Effector CD8-positive, alpha-beta T cell (primary cell): ENCODE measurements at regions not wholly inside any gene's neighbourhood (a gene's known extent, or its start where the extent isn't known, plus 50 kb on each side); places are given as distances from the start of the nearest gene placed in this dataset.

ENCODE experiments used
- DNase-seq: peaks from one replicate; lab custom pipeline; 2025; lab: John Stamatoyannopoulos, UW

DNA sequence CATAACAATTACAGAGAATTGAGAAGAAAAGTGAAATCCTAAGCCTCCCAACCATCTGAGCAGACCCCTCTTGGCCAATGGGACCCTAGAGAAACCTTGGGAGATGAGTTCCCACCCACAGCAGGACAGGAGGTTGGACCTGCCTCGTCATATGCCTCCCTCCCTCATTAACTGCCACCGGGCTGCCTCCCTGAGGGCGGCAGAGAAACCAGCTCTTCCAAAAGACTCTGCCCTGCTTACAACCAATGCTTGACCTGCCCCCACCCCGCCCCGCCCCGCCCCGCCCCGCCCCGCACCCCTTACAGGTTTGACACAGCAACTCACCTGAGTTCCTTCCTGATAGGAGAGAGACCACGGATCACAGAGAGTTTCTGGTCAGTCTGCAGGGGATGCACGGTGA lies 86.1 kb downstream of the ADRA2C start:
- DNase-seq = no peak

DNA sequence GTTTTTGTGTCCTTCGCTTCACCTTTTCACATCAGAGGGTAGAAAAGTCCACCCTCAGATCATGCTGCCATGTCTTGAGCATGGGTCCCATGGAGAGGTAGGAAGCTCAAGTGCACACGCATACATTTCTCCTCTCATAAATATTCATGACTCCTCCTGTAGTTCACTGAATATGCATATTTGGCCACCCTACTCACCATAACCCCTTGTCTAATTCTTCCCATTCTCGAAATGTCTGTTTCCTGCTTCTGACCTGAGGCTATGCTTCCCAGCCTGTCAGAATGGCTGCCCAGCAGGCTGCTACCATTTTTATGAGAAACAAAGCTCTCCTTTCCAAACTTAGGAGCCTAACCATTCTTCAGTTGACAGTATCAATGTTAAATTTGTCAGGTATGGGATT lies 86.5 kb downstream of the ADRA2C start:
- no peak for DNase-seq

DNA sequence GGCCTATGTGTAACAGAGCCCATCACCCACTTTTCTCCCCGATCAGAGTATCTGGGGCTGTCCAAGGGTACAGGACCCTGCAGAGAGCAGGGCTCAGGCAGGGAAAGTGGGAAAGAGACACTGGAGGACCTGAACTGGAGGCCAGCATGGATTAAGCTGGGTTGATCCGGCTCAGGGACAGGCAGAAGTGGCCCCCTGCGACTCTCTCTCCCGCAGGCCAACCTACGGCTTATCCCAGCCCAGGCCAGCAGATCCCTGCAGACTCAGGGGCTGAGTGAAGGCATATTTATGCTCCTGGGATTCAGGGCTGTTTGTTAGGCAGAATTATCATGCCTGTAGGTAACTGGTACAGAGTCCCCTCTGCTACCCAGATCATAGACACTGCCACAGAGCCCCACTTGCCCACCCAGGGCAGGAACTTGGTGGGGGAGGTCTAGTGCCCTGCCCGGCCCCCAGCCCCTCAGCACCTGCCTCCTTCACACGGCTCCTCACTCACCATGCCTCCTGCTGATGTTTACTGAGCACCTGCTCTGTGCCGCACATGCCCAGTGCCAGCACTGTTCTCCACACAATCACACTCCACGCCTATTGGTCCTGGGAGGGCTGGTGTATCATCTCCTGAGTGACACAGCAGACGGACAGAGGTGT lies 87.3 kb downstream of the ADRA2C start:
- no peak for DNase-seq

- DNase-seq = no peak
These were observed 88.5 kb downstream of the ADRA2C start for GRCh38 chr4:3854661-3855060.

DNA sequence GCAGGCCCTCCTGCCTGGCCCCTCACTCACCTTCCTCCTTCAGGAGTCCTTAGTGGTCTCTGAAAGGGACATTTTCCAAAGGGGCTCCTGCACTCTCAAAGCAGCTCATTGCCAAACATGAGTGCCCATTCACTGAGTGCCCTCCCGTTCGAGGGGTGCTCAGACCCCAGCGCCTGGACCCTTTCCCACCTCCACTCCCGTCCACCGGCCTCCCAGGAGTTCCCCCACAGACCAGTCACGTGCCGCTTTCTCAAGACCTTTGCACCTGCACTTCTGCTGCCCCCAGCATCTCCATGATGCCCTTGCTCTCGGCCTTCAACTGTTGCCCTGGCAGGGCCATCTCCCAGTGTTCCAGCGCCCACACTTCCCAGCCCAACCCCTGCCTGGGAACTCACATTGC lies 89.5 kb downstream of the ADRA2C start:
- no peak for DNase-seq

DNA sequence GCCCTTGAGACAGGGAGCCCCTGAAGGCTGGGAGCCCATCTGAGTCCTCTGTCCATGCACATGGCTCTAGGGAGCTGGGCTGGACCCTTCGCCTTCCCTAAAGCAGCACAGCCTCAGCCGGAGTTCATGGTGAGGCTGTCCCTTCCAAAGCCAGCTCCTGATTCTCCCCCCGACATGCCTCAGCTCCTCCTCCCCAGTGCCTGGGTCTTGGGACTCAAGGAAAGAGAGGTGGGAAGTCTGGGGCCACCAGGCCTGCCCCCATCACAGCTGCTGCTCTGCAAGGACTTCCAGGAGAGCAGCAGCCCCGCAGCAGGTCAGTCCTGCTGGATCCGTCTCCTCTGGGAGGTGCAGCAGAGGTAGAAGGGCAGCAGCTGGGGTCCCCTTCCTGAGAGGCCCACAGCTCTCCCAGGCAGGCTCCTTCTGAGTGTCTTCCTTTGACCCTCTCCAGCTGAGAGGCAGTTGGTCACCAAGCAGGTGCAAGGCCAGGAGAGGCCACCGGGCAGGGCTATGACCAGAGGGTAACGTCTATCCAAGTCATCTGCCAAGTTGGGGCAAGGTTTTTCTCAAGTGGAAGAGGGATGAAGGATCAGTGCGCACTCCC lies 90.5 kb downstream of the ADRA2C start:
- no peak for DNase-seq

DNA sequence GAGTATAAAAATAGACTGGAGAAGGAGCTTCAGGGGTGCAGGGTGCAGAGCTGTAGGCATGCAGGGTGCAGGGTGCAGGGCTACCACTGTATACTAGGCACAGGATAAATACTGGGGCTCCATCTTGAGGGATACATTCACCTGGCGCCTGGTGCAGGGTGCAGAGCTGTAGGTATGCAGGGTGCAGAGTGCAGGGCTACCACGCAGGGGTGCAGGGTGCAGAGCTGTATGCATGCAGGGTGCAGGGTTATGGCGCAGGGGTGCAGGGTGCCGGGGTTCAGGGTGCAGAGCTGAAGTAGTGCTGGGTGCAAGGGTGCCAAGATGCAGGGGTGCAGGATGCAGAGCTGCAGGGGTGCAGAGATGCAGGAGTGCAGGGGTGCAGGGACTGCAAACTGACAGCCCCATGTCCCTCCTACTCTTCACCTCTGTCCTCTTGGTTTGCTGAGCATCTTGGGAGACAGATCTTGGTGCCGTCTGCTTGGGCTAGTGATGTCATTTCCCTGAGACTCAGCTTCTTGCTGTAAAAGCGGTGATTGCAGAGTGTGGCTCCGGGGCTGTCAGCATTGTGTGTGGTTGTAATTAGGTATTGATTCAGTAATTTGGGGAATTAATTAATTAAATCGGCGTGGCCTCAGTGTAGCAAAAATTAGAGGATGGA lies 91.2 kb downstream of the ADRA2C start:
- DNase-seq = no peak

DNA sequence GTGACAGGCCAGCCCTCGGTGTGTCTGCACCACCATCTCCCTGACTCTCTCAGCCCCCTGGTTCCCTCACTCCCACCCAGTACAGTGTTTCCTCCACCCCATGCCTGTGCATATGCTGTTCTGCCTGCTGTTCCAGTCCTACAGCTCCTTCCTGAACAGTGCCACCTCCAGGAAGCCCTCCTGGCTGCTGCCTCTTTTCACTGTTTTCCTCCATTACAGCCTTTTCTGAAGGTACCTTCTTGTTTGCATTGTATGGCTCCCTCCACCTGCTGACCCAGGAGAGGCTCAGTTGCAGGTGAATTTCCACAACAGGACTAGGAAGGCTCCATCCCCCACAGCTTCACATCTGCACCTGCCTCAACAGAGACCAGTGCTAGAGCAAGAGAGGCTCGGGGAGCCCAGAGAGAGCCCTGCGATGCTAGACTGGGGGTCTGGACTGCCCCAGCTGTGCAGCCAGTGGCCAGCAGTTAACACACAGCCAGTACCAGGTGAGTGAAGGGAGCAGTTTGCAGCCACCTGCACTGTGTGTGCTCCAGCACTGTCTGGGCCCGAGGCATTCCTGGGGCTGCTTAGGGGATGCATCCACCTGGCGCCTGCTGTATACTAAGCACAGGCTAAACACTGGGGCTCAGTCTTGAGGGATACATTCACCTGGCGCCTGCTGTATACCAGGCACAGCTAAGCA lies 92.0 kb downstream of the ADRA2C start:
- DNase-seq = no peak

GRCh38 chr4:3858765-3859388 lies 92.7 kb downstream of the ADRA2C start:
- no peak for DNase-seq

DNA sequence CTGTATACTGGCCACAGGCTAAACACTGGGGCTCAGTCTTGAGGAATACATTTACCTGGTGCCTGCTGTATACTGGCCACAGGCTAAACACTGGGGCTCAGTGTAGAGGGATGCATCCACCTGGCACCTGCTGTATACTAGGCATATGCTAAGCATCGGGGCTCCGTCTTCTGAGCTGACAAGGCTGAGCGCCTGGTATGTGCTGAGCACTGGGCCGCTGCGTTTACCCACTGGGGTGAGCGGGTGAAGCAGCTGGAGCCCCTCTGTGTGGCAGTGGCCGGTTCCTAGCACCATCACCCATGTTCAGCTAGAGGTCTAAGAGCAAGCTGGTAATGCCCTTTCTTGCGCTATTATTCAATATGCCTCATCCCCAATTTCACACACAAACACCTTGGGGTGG lies 93.4 kb downstream of the ADRA2C start:
- DNase-seq = no peak

DNA sequence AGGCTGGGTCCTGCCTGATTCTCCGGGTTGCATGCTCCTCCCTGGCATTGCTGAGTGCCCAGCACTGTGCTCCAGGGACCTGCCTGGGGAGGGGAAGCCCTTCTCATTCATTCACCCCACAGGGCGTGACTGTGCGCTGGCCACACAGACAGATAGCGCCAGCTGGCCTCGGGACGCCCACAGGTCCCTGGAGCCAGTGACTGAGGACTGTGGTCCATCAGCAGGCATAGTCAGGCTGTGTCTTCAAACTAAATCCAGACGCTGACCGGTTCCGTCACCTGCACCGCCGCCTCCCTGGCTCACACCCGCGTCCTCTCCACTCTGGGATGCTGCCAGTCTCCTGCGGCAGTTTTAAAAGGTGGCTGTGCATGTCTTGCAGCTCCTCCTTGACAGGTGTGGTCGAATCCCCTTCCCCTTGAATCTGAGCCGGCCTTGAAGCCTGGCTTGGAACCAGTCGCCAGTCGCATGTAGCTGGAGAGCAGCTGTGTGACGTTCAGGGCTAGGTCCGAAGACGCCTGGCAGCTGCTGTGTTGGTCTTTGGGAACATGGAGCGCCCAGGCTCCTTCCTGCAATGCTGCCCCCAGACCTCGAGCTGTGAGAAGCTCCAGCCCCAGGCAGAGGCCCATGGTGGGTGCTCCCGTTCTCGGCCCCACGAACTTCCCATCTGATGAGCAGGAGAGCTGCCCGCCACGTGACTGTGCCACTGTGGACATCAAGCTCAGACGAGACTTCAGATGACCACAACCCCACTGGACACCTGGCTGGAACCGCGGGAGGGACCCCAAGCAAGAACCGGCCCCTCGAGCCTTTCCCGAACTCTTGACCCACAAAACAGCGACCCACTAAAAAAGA lies 94.1 kb downstream of the ADRA2C start:
- DNase-seq = no peak

- no peak for DNase-seq
These were observed 94.9 kb downstream of the ADRA2C start for GRCh38 chr4:3860913-3861636.

DNA sequence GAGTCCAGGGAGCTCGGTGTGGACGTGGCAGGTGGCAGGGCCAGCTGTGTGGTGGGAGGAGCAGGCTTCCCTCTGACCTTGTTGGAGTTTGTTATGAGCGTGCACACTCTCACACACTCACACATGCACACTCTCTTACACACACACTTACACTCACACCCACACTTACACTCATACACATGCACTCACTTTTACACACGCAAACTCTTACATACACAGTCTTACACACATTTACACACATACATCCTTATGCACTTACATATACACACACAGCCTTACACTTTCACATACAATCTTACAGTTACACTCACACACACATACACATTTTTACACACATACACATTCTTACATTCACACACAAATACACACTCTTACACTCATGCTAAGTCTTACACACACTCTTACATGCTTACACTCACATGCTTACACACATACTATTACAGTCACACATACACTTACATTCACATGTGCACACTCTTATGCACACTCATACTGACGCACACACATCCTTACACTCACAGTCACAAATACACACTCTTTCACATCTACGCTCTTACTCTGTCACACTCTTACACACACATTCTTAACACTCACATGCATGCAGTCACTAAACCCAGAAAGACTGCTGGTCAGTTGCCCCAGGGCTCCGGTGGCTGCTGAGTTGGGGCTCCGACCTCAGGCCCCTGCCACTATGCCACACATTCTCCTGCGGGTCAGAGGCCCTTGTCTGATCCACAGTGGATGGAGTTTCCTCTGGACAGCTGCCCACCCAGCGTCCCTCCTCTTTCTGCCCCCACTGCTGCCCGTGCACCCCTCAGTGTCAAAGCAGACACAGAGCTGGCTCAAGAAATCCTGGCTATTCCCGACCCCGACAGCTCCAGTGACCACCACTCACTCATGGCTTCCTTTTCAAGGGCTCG lies 95.8 kb downstream of the ADRA2C start:
- DNase-seq = no peak

DNA sequence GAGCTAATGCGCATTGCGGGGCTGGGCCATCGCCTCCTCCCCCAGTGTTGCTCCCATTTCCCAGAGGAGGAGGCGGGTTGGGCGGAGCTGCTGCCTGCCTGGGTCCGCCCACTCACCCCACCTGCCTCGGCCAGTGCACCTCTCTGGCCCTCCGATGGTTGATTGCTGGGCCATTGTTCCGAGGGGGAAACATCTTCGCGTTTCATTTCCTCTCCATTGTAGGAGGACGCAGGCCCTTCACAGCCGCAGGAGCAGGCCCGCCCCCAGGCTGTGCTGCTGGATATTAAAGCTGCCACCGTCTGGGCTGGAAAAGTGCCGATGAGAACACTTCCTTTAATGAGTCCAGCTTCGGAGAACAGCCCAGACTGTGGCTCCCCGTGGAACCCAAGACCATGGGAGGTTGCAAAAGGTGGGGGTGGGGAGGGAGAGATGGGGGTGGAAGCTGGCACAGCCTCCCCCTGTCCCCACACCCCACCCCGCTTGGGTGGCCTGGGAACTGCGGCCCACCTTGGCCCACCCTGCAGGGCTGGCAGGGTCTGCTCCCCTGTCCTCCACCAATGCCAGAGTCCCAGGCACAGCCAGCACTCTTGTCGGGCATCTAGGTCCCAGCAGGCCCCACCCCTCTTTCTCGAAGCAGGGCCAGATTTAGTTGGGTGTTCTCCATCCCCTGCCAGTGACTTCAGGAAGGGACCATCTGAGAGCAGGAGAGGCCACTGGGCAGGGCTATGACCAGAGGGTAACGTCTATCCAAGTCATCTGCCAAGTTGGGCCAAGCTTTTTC lies 96.6 kb downstream of the ADRA2C start:
- DNase-seq = no peak

- no peak for DNase-seq
These were observed 97.9 kb downstream of the ADRA2C start for GRCh38 chr4:3863841-3864741.

DNA sequence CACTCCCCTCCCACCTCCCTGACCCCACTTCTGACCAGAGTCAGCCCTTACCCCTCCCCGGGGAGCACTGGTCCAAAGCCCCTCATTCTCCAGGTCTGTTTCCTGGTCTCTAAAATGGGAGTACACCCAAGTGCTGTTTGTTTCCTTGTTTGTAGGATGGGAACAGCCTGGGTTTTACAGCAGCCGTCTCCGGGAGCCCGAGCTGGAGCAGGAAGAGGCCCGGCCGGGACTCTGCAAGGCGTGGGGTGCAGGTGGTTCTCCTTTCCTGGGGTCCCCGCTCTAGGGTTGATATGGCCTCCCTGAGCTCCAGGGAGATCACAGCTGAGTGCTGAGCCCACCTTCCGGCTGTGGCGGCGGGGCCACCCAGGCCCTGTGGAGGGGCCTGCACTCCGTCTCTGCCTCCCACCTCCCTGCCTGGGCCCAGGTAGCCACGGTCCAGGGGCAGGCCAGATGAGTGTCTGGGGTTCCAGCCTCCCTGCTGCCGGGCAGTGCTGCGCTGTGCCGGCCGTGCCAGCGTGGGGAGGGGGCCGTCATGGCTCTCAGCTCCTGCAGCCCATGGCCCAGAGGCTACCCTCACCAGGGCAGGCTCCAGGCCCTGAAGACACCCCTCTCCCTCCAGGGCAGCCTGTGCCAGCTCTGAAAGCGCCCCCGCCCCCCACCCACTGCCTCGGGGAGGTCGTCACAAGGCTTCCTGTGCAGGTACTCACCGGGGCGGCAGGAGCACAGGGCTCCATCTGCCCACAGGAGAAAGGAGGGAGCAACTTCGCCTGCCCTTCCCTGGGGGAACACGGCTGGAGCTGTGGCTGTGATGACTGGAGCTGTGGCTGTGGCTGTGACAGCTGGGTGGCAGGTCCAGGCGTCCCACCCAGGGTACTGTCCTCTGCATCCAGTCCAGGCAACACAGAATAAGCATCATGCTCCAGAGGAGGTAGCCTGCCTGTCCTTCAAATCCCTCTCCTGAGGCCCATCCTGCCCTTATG lies 98.8 kb downstream of the ADRA2C start:
- no peak for DNase-seq
